Cardiac fibroblast (primary cell): ENCODE measurements at regions not wholly inside any gene's neighbourhood (a gene's known extent, or its start where the extent isn't known, plus 50 kb on each side); places are given as distances from the start of the nearest gene placed in this dataset.
A peak's percentile ranks its signal among the peaks of the same experiment; 100 is the strongest.
"Not testable (repeated sequence)": the region's sequence is repeated elsewhere in the genome, so short reads cannot be mapped to it uniquely, and the experiment has no call there.

ENCODE experiments used
- DNase-seq, 2 donors: peaks; one replicate each; pipeline versions ENCODE4 v3.0.0 to v3.0.0-alpha.2; 2010; ENCODE audit warnings: low read depth in 2 of 2
- H3K4me3 ChIP-seq, 2 donors: replicated peaks in 1 of 2; 1 replicate in 1 of 2; 2 replicates in 1 of 2; pipeline ENCODE4 v1.5.1; 2011; ENCODE audit warnings: low read depth in 2 of 2, low read length in 2 of 2, mild to moderate bottlenecking in 2 of 2, moderate library complexity in 1 of 2
- CTCF ChIP-seq: IDR thresholded peaks from one replicate; pipeline ENCODE4 v1.5.1; 2011; ENCODE audit warnings: low read depth, mild to moderate bottlenecking, low read length, inconsistent platforms

- peak in 1 of 2 donors; percentile 72 for DNase-seq
- no peak overlapping the region for H3K4me3 ChIP-seq
- TF ChIP-seq CTCF, result no peak
Observed at GRCh38 chr5:96548905-96549304, 113.3 kb upstream of the CAST start.

- not testable (repeated sequence) for H3K4me3 ChIP-seq, DNase-seq
Observed at GRCh38 chr5:96560857-96561256, 101.3 kb upstream of the CAST start.

- no peak for TF ChIP-seq CTCF
- no peak overlapping the region for H3K4me3 ChIP-seq
- DNase-seq, result peak; percentile 33 to 84
Observed at GRCh38 chr5:96562614-96563013, 99.6 kb upstream of the CAST start.

- no peak for DNase-seq
- TF ChIP-seq CTCF, result no peak
- no peak overlapping the region for H3K4me3 ChIP-seq
Observed at GRCh38 chr5:96563816-96564215, 98.4 kb upstream of the CAST start.

- H3K4me3 ChIP-seq, result no peak overlapping the region
- peak; percentile 78 to 94 for DNase-seq
- no peak for TF ChIP-seq CTCF
Observed at GRCh38 chr5:96565582-96566265, 96.5 kb upstream of the CAST start.

GRCh38 chr5:96566833-96567587 lies 95.2 kb upstream of the CAST start:
- no peak for TF ChIP-seq CTCF
- DNase-seq, result peak; percentile 56 to 58
- H3K4me3 ChIP-seq, result no peak overlapping the region

- no peak for DNase-seq
- H3K4me3 ChIP-seq, result no peak overlapping the region
- no peak for TF ChIP-seq CTCF
Observed at GRCh38 chr5:96569332-96569731, 92.8 kb upstream of the CAST start.
